NAMALWA (cell line): ENCODE measurements at regions not wholly inside any gene's neighbourhood (a gene's known extent, or its start where the extent isn't known, plus 50 kb on each side); places are given as distances from the start of the nearest gene placed in this dataset.
"Not testable (repeated sequence)": the region's sequence is repeated elsewhere in the genome, so short reads cannot be mapped to it uniquely, and the experiment has no call there.

ENCODE experiments used
- DNase-seq: peaks from one replicate; pipeline ENCODE4 v3.0.0-alpha.2; 2015; ENCODE audit warnings: low spot score

- DNase-seq: no peak
These were observed 171.1 kb upstream of the KLF6 start for GRCh38 chr10:3955955-3956617.

- DNase-seq: no peak
These were observed 170.5 kb upstream of the KLF6 start for GRCh38 chr10:3955493-3955892.

GRCh38 chr10:3954615-3955014, 169.6 kb upstream of the KLF6 start:
- DNase-seq: no peak

GRCh38 chr10:3954007-3954406, 169.0 kb upstream of the KLF6 start:
- not testable (repeated sequence) for DNase-seq

- DNase-seq: no peak
These were observed 167.0 kb upstream of the KLF6 start for GRCh38 chr10:3951993-3952392.

- no peak for DNase-seq
These were observed 165.8 kb upstream of the KLF6 start for GRCh38 chr10:3950676-3951275.

GRCh38 chr10:3949711-3950110, 164.7 kb upstream of the KLF6 start:
- DNase-seq: no peak

- DNase-seq: no peak
These were observed 163.8 kb upstream of the KLF6 start for GRCh38 chr10:3948843-3949242.

GRCh38 chr10:3946234-3947229, 161.5 kb upstream of the KLF6 start:
- DNase-seq: no peak

GRCh38 chr10:3945026-3945425, 160.0 kb upstream of the KLF6 start:
- DNase-seq: no peak

GRCh38 chr10:3944591-3944990, 159.6 kb upstream of the KLF6 start:
- no peak for DNase-seq

- DNase-seq: no peak
These were observed 158.8 kb upstream of the KLF6 start for GRCh38 chr10:3943695-3944257.

GRCh38 chr10:3942937-3943489, 158.0 kb upstream of the KLF6 start:
- DNase-seq: no peak

- DNase-seq: no peak
These were observed 156.7 kb upstream of the KLF6 start for GRCh38 chr10:3941676-3942075.

- no peak for DNase-seq
These were observed 151.5 kb upstream of the KLF6 start for GRCh38 chr10:3936422-3937040.

GRCh38 chr10:3935933-3936359, 150.9 kb upstream of the KLF6 start:
- no peak for DNase-seq

GRCh38 chr10:3935141-3935540, 150.1 kb upstream of the KLF6 start:
- DNase-seq: no peak

GRCh38 chr10:3933733-3934132, 148.7 kb upstream of the KLF6 start:
- DNase-seq: no peak

- DNase-seq: no peak
These were observed 147.8 kb upstream of the KLF6 start for GRCh38 chr10:3932597-3933375.

GRCh38 chr10:3931901-3932300, 146.9 kb upstream of the KLF6 start:
- DNase-seq: no peak

GRCh38 chr10:3931224-3931623, 146.2 kb upstream of the KLF6 start:
- no peak for DNase-seq
